GM19025 (cell line): ENCODE measurements at regions not wholly inside any gene's neighbourhood (a gene's known extent, or its start where the extent isn't known, plus 50 kb on each side); places are given as distances from the start of the nearest gene placed in this dataset.
"Not testable (repeated sequence)": the region's sequence is repeated elsewhere in the genome, so short reads cannot be mapped to it uniquely, and the experiment has no call there.

ENCODE experiments used
- ATAC-seq: cut with Tn5 transposase; IDR thresholded peaks from one replicate; pipeline ENCODE4 v1.9.1; 2021; ENCODE audit warnings: mild to moderate bottlenecking, low read depth, moderate library complexity; ENCODE audit not compliant: unreplicated experiment

GRCh38 chr2:7725850-7726242 lies 808.6 kb downstream of the RNF144A start:
- ATAC-seq = no peak

- no peak for ATAC-seq
These were observed 809.8 kb downstream of the RNF144A start for GRCh38 chr2:7726989-7727388.

GRCh38 chr2:7728388-7728787 lies 811.2 kb downstream of the RNF144A start:
- no peak for ATAC-seq

GRCh38 chr2:7730449-7730848 lies 813.2 kb downstream of the RNF144A start:
- no peak for ATAC-seq

GRCh38 chr2:7730990-7731389 lies 813.8 kb downstream of the RNF144A start:
- no peak for ATAC-seq

- no peak for ATAC-seq
These were observed 815.3 kb downstream of the RNF144A start for GRCh38 chr2:7732497-7732896.

GRCh38 chr2:7736646-7737305 lies 819.6 kb downstream of the RNF144A start:
- ATAC-seq = no peak

- no peak for ATAC-seq
These were observed 821.4 kb downstream of the RNF144A start for GRCh38 chr2:7738596-7738995.

- ATAC-seq = no peak
These were observed 822.9 kb downstream of the RNF144A start for GRCh38 chr2:7740114-7740513.

GRCh38 chr2:7742301-7742700 lies 825.1 kb downstream of the RNF144A start:
- no peak for ATAC-seq

- no peak for ATAC-seq
These were observed 827.6 kb downstream of the RNF144A start for GRCh38 chr2:7744827-7745226.

- ATAC-seq = no peak
These were observed 828.2 kb downstream of the RNF144A start for GRCh38 chr2:7745369-7745768.

GRCh38 chr2:7748717-7749415 lies 831.7 kb downstream of the RNF144A start:
- ATAC-seq = no peak

GRCh38 chr2:7749895-7750559 lies 832.8 kb downstream of the RNF144A start:
- ATAC-seq = no peak

GRCh38 chr2:7752291-7752690 lies 835.1 kb downstream of the RNF144A start:
- no peak for ATAC-seq

- no peak for ATAC-seq
These were observed 836.6 kb downstream of the RNF144A start for GRCh38 chr2:7753777-7754176.

GRCh38 chr2:7755879-7756278 lies 838.7 kb downstream of the RNF144A start:
- ATAC-seq = no peak

- no peak for ATAC-seq
These were observed 841.0 kb downstream of the RNF144A start for GRCh38 chr2:7758073-7758759.

GRCh38 chr2:7759898-7760297 lies 842.7 kb downstream of the RNF144A start:
- no peak for ATAC-seq

GRCh38 chr2:7763418-7763817 lies 846.2 kb downstream of the RNF144A start:
- ATAC-seq = not testable (repeated sequence)

GRCh38 chr2:7765236-7765635 lies 848.0 kb downstream of the RNF144A start:
- no peak for ATAC-seq
